ENCODE measurements at regions not wholly inside any gene's neighbourhood (a gene's known extent, or its start where the extent isn't known, plus 50 kb on each side); places are given as distances from the start of the nearest gene placed in this dataset.
"Not testable (repeated sequence)": the region's sequence is repeated elsewhere in the genome, so short reads cannot be mapped to it uniquely, and the experiment has no call there.

DNA sequence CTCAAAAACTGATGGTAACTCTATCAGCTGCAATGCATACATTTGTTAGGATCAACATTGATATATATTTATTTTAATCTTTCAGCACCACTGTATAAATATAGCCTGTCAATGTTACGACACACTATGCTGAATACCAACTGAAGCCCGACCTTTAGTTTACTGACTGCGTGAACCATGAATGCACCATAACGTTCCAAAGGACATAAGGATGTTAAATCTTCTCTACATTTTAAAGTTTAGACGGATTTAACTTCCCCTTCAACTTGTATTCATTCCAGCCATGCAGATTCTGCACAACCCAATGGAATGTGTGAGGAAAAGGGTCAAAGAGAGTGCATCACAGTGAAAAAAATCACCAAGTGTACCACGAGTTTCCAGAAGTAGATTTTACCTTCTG is 489.5 kb downstream of the IRS1 start:
- no peak for DNase-seq

DNA sequence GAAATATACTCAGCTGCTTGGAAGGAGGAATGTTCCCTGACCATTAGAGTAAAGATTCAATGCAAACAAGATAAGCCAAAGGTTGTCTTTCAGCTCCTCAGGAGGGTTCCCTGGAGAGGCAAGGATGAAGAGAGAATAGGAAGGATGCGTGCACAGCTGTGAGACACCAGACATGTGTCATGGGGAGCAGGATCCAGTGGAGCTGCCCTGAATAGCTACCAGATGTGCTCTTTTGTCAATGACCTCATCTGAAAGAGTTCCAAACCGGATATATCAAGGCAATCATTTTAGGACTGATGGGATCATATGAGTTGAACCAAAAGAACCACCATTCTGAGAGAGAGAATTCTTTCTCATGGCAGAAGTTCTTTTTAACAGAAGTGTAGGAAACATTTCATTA is 490.6 kb downstream of the IRS1 start:
- no peak for DNase-seq

DNA sequence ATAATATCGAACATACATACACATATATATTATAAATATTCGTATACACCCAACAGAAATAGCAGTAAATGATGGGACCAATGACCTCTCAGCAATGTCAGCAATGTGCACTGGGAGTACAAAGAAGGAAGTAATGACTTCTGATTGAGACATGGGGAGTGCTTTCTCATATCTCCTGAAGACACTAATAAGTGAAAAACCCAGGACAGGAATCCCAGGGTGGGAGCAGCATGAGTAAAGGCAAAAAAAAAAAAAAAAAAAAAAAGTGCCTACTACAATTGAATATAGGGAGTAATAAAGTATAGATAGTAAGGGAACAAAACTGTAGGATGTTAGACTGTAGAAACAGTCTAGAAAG is 491.3 kb downstream of the IRS1 start:
- DNase-seq = no peak

DNA sequence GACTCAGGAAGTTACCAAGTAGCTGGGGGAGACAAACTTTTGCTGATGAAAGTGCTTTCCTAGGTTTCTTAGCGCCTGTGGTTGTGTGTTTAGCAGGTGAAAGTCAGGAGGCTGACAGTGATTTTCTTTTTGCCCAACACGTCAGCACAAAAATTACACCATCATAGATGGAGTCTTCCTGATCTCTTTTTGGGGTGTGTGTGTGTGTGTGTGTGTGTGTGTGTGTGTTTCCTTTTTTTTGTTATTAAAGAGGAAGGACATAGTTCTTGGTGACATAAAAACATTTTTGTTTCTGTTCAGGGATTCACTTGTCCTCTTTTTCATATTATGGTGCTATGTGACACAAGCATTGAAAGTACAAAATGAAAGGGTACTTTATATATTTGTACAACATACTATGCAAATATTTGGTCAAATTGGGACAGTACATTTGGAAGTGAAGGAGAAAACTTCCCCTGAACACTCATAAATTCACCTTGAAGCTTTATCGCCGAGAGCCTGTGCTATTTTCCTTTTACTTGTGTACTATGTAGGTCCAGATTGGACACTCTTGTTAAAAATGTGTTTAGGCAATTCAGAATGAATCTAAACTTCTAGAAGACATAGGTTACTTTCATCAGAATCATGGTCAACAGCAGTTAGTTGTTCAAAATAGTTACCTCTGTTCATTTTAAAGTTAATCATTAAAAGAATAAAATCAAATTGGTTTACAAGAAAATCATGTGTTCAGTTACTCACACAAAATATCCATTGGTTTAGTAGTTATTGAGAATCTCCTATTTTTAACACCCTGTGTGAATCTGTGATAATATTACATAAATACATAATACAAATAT is 491.9 kb downstream of the IRS1 start:
- no peak for DNase-seq

DNA sequence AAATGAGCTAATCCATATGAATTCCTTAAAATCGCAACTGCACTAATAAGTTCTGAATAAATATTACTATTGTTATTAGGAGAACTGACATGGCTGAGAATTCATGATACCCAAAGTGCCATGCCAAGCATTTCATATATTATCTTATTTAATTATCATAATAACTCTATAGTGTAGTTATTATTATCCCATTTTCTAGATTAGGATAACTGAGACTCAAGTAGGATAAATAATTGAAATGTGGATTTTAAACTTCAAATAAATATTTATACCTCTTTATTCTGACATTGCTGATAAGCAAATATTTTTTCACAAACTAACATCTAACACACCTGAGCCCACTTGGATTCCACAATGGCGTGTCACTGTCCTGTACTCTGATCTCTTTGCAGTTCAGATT is 492.7 kb downstream of the IRS1 start:
- DNase-seq = no peak

DNA sequence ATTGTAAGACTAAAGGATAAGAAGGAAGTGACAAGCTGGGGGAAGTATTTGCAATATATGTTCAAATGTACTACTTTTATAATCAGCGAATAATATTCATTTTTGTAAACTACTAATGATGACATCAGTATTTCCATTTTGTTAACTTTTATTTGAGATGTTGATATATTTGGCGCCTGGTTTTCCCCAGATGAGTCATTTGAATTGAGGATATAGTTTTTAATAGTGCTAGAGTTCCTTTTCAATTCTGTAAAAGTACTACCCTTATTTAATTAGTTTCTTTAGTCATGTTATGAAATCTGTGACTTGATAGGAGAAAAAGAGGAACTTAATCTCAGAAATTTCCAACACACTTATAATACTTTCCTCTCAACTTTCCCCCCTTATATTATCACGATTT is 495.3 kb downstream of the IRS1 start:
- DNase-seq = no peak

DNA sequence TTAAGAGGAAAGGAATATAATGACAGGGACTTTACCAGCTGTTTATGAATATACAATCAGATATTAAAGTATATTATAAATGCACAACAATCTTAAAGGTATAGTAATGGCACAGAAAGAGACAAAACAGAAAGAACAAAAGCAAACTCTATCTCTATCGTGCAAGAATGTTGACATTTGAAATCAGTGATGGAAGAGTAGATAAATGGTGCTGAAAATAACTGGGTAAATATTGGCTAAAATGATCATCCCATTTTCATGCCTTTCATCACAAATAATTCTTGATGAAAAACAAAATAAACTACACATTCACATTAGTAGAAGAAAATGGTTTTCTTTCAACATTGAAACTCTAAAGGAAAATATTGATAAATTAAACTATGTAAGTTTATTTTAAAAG is 495.9 kb downstream of the IRS1 start:
- no peak for DNase-seq

DNA sequence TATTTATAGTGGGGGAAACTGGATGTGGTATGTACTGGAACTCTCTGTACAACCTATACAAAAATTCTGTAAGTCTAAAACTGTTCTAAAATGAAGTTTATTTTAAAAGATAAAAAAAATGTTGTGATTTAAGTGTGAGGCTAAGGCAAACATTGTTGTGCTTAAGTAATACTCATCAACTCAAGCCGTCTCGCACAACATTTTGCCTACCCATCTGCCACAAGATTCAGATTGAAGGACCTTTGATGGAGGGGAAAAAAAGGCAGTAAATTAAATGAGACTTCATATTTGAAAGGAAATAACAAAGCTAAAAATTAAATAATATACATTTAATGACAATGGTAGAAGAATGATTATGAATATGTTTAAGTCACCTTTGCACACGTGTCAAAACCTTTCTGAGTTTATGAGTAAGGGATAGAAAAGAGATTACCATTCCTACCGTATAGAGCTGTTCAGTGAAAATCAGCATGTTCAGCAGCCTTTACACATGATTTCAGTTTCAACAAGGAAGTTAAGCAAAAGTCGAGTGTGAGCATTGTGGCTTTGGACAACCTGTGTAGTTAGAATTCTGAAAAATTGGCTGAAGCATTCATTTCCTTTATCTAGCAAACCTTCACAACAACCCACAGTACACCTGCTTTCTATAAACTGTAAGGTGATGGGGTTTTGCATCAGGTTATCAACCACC is 499.3 kb downstream of the IRS1 start:
- DNase-seq = no peak

DNA sequence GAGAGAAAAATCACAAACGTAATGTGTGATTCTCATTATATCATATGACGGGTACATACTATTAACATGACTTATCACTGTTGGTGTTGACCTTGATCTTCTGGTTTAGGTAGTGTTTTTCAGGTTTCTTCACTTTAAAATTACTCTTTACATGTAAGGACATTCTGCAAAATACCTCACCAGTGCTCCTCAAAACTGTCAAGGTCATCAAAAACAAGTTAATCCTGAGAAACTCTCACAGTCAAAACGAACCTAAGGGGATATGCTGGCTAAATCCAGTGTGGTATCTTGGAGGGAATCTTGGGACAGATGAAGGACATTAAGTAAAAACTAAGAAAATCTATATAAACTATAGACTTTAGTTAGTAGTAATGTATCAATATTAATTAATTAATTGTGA is 499.8 kb downstream of the IRS1 start:
- no peak for DNase-seq

DNA sequence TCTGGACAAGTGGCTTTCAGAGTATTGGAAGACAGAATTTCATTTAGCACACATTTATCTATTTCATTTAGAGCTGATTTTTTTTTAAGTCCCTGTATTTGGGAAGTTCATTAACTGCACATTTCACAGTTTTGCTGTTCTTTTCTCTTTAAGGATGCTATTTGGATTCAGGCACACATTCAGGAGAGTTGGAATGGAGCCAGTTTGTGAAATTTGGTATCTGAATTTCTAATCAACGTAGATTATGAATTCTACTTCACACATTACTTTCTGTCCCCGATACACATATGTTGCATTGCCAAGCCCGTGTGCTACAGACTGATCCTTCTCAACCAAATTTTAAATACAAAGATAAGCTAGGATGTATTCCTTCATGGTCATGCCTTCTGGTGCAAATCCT is 503.9 kb downstream of the IRS1 start:
- no peak for DNase-seq

DNA sequence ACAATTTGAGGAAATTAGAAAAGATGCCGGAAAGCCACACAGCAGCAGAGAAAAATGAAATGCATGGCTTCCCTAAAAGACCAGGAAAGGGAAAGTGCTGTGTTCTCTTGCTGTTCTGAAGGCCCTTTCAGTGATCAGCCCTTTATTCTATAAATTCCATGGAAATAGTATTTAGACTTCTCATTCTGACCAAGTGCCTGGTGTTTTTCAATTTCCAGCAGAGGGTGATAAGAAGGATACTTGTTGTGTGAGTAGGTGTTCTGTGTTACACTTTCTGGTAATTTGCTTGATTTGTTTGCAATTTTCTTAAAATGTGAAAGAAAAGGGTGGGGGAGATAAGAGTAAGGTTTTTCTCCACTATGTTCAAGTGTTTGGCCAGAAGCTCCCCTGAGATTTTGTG is 504.5 kb downstream of the IRS1 start:
- no peak for DNase-seq

DNA sequence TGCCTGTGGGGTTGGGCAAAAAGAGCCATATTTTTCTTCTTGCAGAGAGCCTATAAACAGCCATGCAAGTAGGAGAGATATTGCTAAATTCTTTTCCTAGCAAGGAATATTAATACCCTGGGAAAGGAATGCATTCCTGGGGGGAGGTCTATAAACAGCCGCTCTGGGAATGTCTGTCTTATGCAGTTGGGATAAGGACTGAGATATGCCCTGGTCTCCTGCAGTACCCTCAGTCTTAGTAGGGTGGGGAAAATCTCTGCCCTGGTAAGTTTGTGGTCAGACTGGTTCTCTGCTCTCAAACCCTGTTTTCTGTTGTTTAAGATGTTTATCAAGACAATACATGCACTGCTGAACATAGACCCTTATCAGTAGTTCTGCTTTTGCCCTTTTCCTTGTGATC is 508.3 kb downstream of the IRS1 start:
- not testable (repeated sequence) for DNase-seq

DNA sequence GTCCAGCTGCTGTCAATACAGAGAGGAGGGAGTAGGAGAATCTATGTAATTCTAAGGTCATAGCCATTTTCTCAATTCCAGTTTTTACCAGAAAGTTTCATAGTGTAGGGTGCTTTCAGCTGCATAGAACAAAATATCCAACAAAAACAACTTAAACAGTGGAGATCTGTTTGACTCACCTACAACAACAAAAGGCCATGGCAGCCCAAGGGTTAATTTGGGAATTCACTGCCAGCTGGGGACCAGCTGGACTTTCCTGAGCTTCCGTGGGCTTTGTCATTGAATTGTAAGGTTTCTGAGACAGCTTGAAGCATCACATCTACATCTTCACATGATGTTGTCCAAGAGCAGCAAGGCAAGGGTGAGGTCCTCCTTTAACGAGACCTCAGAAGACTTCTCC is 512.7 kb downstream of the IRS1 start:
- DNase-seq = no peak

DNA sequence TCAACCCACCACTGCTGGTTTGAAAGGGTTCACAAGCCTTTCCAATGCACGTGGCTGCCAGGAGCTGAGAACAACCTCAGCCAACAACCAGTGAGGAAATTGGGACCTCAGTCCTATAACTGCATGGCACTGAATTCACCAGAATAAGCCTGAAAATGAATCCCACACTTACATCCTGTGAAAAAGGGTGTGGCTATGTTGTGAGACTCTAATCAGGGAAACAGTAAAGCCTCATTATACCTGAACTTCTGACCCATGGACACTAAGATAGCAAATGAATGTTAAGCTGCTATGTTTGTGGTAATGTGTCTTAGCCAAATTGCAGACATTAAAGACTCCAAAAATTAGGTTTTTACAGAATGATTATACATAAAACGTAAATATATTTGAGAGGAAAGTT is 515.8 kb downstream of the IRS1 start:
- DNase-seq = no peak

DNA sequence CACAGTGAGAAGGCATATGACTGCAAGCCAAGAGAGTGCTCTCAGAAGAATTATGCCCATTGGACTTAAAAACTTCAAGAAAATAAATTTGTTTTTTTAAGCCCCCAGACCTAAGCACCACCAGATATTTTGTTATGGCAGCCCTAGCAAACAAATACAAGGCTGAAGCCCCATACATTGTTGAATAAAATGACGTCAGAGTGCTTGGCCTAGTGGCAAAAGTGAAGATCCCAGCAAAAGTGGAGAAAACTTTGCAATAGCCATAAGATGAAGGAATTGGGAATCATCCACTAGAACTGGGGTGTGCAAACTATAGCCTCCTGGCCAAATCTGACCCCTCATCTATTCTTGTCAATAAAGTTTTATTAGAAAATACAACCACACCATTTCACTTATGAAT is 517.5 kb downstream of the IRS1 start:
- DNase-seq = no peak

DNA sequence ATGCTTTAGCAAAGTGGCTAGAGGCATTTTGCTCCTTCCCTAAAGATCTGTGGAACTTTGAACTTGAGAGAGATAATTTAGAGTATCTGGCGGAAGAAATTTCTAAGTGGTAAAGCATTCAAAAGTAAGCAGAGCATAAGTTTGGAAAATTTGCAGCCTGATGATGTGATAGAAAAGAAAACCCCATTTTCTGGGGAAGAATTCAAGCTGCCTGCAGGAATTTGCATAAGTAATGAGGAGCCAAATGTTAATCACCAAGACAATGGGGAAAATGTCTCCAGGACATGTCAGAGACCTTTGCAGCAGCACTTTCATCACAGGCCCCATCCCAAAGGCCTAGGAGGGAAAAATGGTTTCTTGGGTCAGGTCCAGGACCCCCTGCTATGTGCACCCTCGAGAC is 519.5 kb downstream of the IRS1 start:
- not testable (repeated sequence) for DNase-seq

DNA sequence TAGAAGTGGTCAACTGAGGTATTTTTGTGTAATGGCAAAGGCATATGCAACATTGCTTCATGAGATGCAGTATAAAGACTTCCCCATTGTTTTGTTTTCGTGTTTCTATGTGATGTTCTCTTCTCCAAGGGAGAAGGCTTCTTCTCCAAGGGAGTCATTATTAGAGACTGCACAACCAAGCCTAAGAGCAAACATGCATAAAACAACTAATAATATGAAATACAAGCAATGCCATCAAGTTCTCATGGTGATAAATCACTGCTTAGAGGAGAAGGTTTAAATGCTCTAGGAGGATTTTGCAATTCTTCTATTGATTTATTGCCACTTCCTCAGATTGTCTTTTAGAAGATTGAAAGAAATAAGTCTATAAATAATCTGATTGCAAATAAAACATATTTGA is 524.4 kb downstream of the IRS1 start:
- DNase-seq = no peak

DNA sequence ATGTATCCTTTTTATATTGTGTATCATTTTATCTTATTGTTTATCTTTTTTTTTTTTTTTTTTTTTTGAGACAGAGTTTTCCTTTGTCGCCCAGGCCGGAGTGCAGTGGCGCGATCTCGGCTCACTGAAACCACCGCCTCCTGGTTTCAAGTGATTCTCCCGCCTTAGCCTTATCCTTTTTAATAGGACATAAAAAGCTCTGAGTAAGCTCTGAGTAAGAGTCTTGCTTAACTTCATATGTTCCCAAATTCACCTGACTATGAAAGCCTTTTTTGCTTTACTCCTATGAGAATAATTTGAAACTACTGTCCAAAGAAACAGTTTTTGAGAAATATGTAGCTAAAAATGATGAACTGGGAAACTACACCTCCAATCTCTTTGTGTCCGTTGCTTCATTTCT is 525.5 kb downstream of the IRS1 start:
- no peak for DNase-seq

DNA sequence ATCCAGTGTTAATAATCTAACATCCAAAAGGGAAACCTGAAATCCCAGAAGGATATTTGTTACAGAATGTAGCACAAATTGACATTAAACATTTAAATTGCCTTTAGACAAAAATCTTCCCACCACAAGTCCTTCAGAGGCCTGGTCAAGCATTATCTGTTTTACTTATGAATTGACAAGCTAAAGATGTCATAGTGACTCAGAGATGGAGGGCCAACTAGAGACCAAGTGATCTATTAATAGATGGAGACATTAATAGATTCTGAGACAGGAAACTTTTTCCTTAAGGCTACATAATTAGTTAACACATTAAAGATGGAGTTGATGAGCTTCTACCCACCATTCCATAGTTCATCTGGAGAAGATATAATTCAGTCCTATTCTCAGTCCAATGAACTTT is 526.2 kb downstream of the IRS1 start:
- DNase-seq = no peak

DNA sequence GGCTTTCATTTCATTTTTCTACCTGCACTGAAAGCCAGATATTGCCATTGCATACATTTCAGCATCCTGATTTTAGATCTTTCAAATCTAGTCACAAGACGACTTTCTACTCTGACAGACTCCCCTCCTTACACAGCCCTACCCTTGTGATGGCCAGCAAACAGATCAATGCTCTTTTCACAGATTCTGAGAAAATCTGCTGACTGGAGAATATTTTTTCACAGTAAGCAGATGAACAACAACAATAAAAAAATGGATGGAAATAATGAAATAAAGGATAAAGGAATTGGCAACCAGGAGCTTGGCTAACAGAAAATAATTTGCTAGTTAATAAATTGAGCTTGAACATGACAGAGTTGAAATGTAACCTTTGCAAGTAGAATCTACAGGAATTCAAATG is 527.2 kb downstream of the IRS1 start:
- DNase-seq = no peak

DNA sequence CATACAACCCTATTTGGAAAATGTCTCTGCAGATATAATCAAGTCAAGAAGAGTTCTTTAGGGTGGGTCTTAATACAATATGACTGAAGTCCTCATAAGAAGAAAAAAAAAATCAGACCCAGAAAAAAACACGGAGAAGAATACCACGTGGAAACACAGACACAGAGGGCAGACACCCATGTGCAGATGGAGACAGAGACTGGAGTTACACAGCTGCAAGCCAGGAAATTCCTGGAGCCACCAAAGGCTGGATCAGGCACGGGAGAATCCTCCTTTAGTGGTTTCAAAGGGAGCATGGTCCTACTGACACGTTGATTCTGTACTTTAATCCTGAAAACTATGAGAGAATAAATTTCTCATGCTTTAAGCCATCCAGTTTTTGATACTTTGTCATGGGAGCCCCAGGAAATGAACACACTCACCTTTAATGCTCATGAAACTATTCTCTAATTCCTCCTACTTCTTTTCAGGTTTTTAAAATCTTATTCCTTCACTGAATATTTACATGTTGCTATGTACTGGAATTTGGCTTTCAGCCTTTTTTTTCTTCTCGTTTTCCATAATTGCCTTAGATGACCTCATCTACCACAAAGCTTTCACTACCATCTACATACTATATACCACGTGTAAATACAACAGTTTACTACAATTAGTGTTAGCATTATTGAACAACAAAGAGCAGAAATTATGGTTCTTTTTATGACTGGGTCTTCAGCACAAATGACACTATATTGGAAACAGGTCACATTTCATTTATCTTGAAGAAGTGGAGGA is 529.1 kb downstream of the IRS1 start:
- DNase-seq = no peak

DNA sequence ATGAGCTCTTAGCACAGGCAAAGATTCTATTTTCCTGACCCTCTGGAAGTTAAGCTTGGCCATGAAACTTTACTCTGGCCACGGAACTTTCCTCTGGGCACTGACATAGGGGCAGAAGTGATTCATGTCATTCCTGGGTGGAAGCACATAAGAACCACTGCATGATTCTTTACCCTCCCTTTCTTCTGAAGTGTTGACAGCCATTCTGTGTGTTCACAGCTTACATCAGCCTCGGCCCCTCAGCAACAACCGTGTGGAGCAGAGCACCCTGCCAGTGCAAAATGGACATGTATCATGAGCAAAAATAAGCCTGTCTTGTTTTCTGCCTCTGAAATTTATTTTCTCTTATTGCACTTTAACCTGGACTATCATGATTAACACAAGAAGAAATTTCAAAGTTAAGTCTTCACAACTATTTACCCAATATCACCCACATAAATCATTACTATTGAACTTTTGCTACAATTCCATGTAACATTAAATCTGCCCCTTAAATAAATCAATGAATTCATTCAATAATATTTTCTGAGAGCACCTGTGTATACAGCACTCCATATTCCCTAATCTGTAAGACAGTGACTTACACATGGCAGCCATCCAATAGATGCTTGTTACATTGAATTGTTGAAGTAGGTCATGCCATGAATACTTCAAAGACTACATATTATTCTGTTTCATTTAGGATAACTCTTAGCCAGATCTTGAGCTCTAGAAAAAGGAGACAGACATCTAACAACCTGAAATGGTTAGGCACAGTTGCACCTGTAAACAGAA is 531.9 kb downstream of the IRS1 start:
- no peak for DNase-seq

DNA sequence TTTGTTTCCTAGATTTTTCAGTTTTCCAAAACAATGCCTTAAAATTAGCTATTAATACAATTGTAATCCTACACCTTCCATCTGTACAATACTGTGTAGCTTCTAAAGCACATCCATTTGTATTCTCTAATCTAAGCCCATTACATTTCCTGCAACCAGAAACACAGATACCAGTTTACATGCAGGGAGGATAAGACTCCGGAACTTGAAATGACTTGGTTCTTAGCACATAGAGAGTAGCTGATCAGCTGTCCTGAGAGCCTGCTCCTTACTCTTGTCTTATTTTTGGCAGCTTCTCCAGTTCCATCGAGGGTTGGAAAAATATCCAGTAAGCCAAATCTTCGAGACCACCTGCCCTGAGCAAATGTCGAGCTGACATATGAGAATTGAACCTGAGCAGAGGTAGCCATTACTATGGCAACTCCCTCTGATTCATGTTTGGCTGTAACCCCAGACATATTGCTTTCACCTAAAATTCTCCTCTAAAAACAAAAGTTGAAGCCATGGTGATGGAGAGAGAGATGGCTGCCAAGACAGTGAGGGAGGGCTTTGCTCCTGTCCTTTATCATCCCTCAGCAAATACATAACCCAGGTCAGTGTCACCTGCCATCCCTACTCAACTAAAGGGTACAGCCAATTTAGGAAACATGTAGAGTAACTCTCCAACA is 542.8 kb downstream of the IRS1 start:
- DNase-seq = no peak
